IMR-90 (cell line): ENCODE measurements at regions not wholly inside any gene's neighbourhood (a gene's known extent, or its start where the extent isn't known, plus 50 kb on each side); places are given as distances from the start of the nearest gene placed in this dataset.

Experiments
- ATAC-seq: fragments of 200-7000 bp; cut with Tn5 transposase; 2 replicates; pipeline ENCODE4 v1.9.1; 2020; ENCODE audit warnings: low read depth, mild to moderate bottlenecking, moderate library complexity
- BruUV-seq: library from RNA; stranded (reverse); fragments of 400-500 nt; replicated peaks from 2 replicates; lab custom pipeline; 2021; lab: Mats Ljungman, UMichigan
- CTCF ChIA-PET: fragments of 300-600 bp; formaldehyde crosslinking; extraction: SDS; loops from one replicate; lab custom pipeline; 2021; ENCODE audit warnings: antibody characterized with exemption; lab: Yijun Ruan, JAX
- POLR2A ChIA-PET: fragments of 300-600 bp; sonication (Branson Sonifier 250); formaldehyde crosslinking; loops from one replicate; lab custom pipeline; 2022; ENCODE audit warnings: antibody characterized with exemption; ENCODE audit not compliant: unreplicated experiment; lab: Charles Lee
- DNase-seq: peaks from one replicate; pipeline ENCODE4 v3.0.0; 2013
- H2AFZ ChIP-seq: replicated peaks from 2 replicates; pipeline ENCODE3; 2013; ENCODE audit warnings: low read length, mild to moderate bottlenecking; ENCODE audit not compliant: poor library complexity
- H2AK5ac ChIP-seq: 2 replicates; pipeline ENCODE4 v1.6.1; 2013; ENCODE audit warnings: low read depth, low read length, inconsistent platforms
- H2AK9ac ChIP-seq: replicated peaks from 2 replicates; pipeline ENCODE3; 2013; ENCODE audit warnings: mild to moderate bottlenecking, low read depth, low read length, moderate library complexity; ENCODE audit not compliant: poor library complexity
- H2BK120ac ChIP-seq: 2 replicates; pipeline ENCODE4 v1.6.1; 2013; ENCODE audit warnings: low read depth, low read length, inconsistent platforms
- H2BK15ac ChIP-seq: 3 replicates; pipeline ENCODE4 v1.6.1; 2013; ENCODE audit warnings: low read depth, low read length, inconsistent platforms
- H2BK20ac ChIP-seq: 2 replicates; pipeline ENCODE4 v1.6.1; 2013; ENCODE audit warnings: low read depth, mild to moderate bottlenecking, inconsistent platforms, low read length, moderate library complexity
- H2BK5ac ChIP-seq: 2 replicates; pipeline ENCODE4 v1.6.1; 2013; ENCODE audit warnings: mild to moderate bottlenecking, low read depth, low read length, inconsistent platforms; ENCODE audit not compliant: poor library complexity, severe bottlenecking
- H3K14ac ChIP-seq: replicated peaks from 2 replicates; pipeline ENCODE4 v1.6.1; 2013; ENCODE audit warnings: low read depth, low read length, inconsistent platforms
- H3K18ac ChIP-seq: 2 replicates; pipeline ENCODE4 v1.6.1; 2013; ENCODE audit warnings: low read depth, low read length, control low read depth
- H3K23ac ChIP-seq: 2 replicates; pipeline ENCODE4 v1.6.1; 2013; ENCODE audit warnings: low read depth, low read length, inconsistent platforms
- H3K27ac ChIP-seq: 2 replicates; pipeline ENCODE4 v1.5.1; 2013; ENCODE audit warnings: mild to moderate bottlenecking, control low read depth, low read length; ENCODE audit not compliant: insufficient read depth
- H3K27me3 ChIP-seq: 2 replicates; pipeline ENCODE4 v1.6.1; 2013; ENCODE audit warnings: low read length; ENCODE audit not compliant: control insufficient read depth, insufficient read depth
- H3K36me3 ChIP-seq: 2 replicates; pipeline ENCODE4 v1.6.1; 2013; ENCODE audit warnings: low read length, mixed read lengths; ENCODE audit not compliant: control insufficient read depth, insufficient read depth
- H3K4ac ChIP-seq: 2 replicates; pipeline ENCODE4 v1.6.1; 2013; ENCODE audit warnings: low read depth, low read length, inconsistent platforms
- H3K4me1 ChIP-seq: 2 replicates; pipeline ENCODE4 v1.6.1; 2013; ENCODE audit warnings: low read length, mixed read lengths; ENCODE audit not compliant: control insufficient read depth, insufficient read depth
- H3K4me2 ChIP-seq: 2 replicates; pipeline ENCODE4 v1.6.1; 2013; ENCODE audit warnings: low read depth, mild to moderate bottlenecking, control low read depth, low read length, moderate library complexity
- H3K4me3 ChIP-seq: 2 replicates; pipeline ENCODE4 v1.5.1; 2013; ENCODE audit warnings: low read depth, mild to moderate bottlenecking, control low read depth, low read length, moderate library complexity; ENCODE audit not compliant: insufficient read depth
- H3K56ac ChIP-seq: 2 replicates; pipeline ENCODE4 v1.6.1; 2013; ENCODE audit warnings: low read length, inconsistent platforms; ENCODE audit not compliant: insufficient read depth; ENCODE audit errors: extremely low read depth
- H3K79me1 ChIP-seq, 2 experiments: 2 replicates each; pipeline ENCODE4 v1.6.1; 2013; ENCODE audit warnings: low read length in 2 of 2, inconsistent platforms in 1 of 2, low read depth in 1 of 2
- H3K9ac ChIP-seq: 2 replicates; pipeline ENCODE4 v1.6.1; 2013; ENCODE audit warnings: low read depth, low read length, control low read depth
- H3K9me1 ChIP-seq: 2 replicates; pipeline ENCODE4 v1.6.1; 2013; ENCODE audit warnings: low read length, inconsistent platforms; ENCODE audit not compliant: insufficient read depth
- H3K9me3 ChIP-seq: 2 replicates; pipeline ENCODE4 v1.6.1; 2013; ENCODE audit warnings: low read length; ENCODE audit not compliant: control insufficient read depth, insufficient read depth
- H4K20me1 ChIP-seq: 2 replicates; pipeline ENCODE4 v1.6.1; 2013; ENCODE audit warnings: low read length, inconsistent platforms; ENCODE audit not compliant: insufficient read depth
- H4K5ac ChIP-seq: 2 replicates; pipeline ENCODE4 v1.6.1; 2013; ENCODE audit warnings: mild to moderate bottlenecking, low read depth, low read length, control low read depth
- H4K8ac ChIP-seq, 2 experiments: 2 replicates each; pipeline ENCODE4 v1.6.1; 2013; ENCODE audit warnings: low read depth in 2 of 2, low read length in 2 of 2, control low read depth in 1 of 2, inconsistent platforms in 1 of 2
- H4K91ac ChIP-seq: 2 replicates; pipeline ENCODE4 v1.6.1; 2013; ENCODE audit warnings: low read depth, low read length, inconsistent platforms; ENCODE audit not compliant: insufficient read depth
- BHLHE40 ChIP-seq: fragments of 150-350 bp; IDR thresholded peaks from 2 replicates; pipeline ENCODE4 v1.6.1; 2016; ENCODE audit warnings: mild to moderate bottlenecking, low read depth, low read length
- CEBPB ChIP-seq: IDR thresholded peaks from 2 replicates; pipeline ENCODE4 v1.6.1; 2012; ENCODE audit warnings: low read depth, low read length, improper control_type of control experiment
- CHD1 ChIP-seq: IDR thresholded peaks from 2 replicates; pipeline ENCODE4 v1.6.1; 2012; ENCODE audit warnings: low read depth, low read length, improper control_type of control experiment
- FOS ChIP-seq: fragments of 150-350 bp; IDR thresholded peaks from 2 replicates; pipeline ENCODE4 v1.6.1; 2016; ENCODE audit warnings: low read depth, low read length
- MAFK ChIP-seq: IDR thresholded peaks from 2 replicates; pipeline ENCODE4 v1.6.1; 2012; ENCODE audit warnings: low read depth, low read length, improper control_type of control experiment
- MAZ ChIP-seq: IDR thresholded peaks from 2 replicates; pipeline ENCODE4 v1.6.1; 2012; ENCODE audit warnings: low read depth, mild to moderate bottlenecking, low read length, improper control_type of control experiment, moderate library complexity, borderline replicate concordance
- MXI1 ChIP-seq: IDR thresholded peaks from 2 replicates; pipeline ENCODE4 v1.6.1; 2012; ENCODE audit warnings: low read depth, mild to moderate bottlenecking, low read length, moderate library complexity, borderline replicate concordance
- NFE2L2 ChIP-seq: fragments of 150-350 bp; IDR thresholded peaks from 2 replicates; pipeline ENCODE4 v1.6.1; 2016; ENCODE audit warnings: low read depth, mild to moderate bottlenecking, low read length
- POLR2A ChIP-seq: IDR thresholded peaks from 2 replicates; pipeline ENCODE4 v1.6.1; 2012; ENCODE audit warnings: mild to moderate bottlenecking, low read depth, low read length
- RAD21 ChIP-seq: IDR thresholded peaks from 2 replicates; pipeline ENCODE4 v1.6.1; 2012; ENCODE audit warnings: low read length, improper control_type of control experiment
- RCOR1 ChIP-seq: IDR thresholded peaks from 2 replicates; pipeline ENCODE4 v1.6.1; 2012; ENCODE audit warnings: mild to moderate bottlenecking, low read length, improper control_type of control experiment; ENCODE audit not compliant: insufficient replicate concordance
- RFX5 ChIP-seq: IDR thresholded peaks from 2 replicates; pipeline ENCODE4 v1.8.0; 2012; ENCODE audit warnings: low read depth, mild to moderate bottlenecking, low read length, moderate library complexity
- SMC3 ChIP-seq: fragments of 150-350 bp; IDR thresholded peaks from 2 replicates; pipeline ENCODE4 v1.6.1; 2016; ENCODE audit warnings: low read depth, mild to moderate bottlenecking, antibody characterized with exemption, low read length, moderate library complexity
- USF2 ChIP-seq: fragments of 150-350 bp; IDR thresholded peaks from 2 replicates; pipeline ENCODE4 v1.6.1; 2017; ENCODE audit warnings: mild to moderate bottlenecking, antibody characterized with exemption, low read length, low read depth
- dilution Hi-C: fragments of 300-500 bp; cut with HindIII; formaldehyde crosslinking; loops from one replicate; pipeline ENCODE4 v1.14.3; 2018; ENCODE audit warnings: low sequenced_read_pairs; ENCODE audit not compliant: unreplicated experiment
- in situ Hi-C: fragments of 300-500 bp; cut with MboI; formaldehyde crosslinking; loops from 3 replicates; pipeline ENCODE4 v1.14.3; 2019; ENCODE audit warnings: low sequenced_read_pairs, inconsistent platforms, mixed read lengths
- intact Hi-C: fragments of 100-400 bp; cut with micrococcal nuclease; formaldehyde crosslinking; loops from 2 replicates; pipeline ENCODE4 v1.10.0; 2022
- TF ChIP-seq, protein P1 (sequence below): fragments of 150-350 bp; IDR thresholded peaks from 2 replicates; pipeline ENCODE4 v1.6.1; 2016; ENCODE audit warnings: low read depth, mild to moderate bottlenecking, low read length, moderate library complexity, borderline replicate concordance
- TF ChIP-seq, protein P2 (sequence below): conservative IDR thresholded peaks from 2 replicates; pipeline ENCODE4 v1.5.1; 2012; ENCODE audit warnings: mild to moderate bottlenecking, low read depth, low read length, improper control_type of control experiment

- Histone ChIP-seq H3K4me1 (peaks cover 3% of the 10 kb centered on the region; the same call in 1 of the 2 replicates), H3K36me3 (no peaks in the 10 kb centered on the region), H2BK120ac (no peak overlapping the region), H3K4ac (no peak overlapping the region), H3K23ac (no peak overlapping the region), H2BK15ac (no peak overlapping the region), H3K4me3 (no peak overlapping the region), H4K91ac (no peak overlapping the region), H2BK20ac (no peak overlapping the region), H3K79me1 (no peaks in the 10 kb centered on the region), H3K14ac (no peak overlapping the region), H3K9ac (no peak overlapping the region), H4K5ac (no peak overlapping the region), H3K56ac (no peak overlapping the region), H2AK5ac (no peak overlapping the region), H2AK9ac (no peak overlapping the region), H4K8ac (no peak overlapping the region), H4K20me1 (no peaks in the 10 kb centered on the region), H3K27me3 (no peaks in the 10 kb centered on the region), H3K4me2 (no peak overlapping the region), H3K27ac (no peak overlapping the region), H3K18ac (no peak overlapping the region), H2BK5ac (no peak overlapping the region), H3K9me3 (no peaks in the 10 kb centered on the region), H2AFZ (peak overlapping the region; percentile 24), H3K9me1 (no peaks in the 10 kb centered on the region)
- ATAC-seq (no peak), DNase-seq (peak; percentile 4)
- dilution Hi-C loops (no loop called here), intact Hi-C loops (no loop called here), in situ Hi-C loops (no loop called here)
- TF ChIP-seq POLR2A (no peak), RCOR1 (no peak), CEBPB (no peak), MAFK (no peak), BHLHE40 (no peak), USF2 (no peak), RFX5 (no peak), MAZ (no peak), NFE2L2 (no peak), MXI1 (no peak), RAD21 (no peak), CHD1 (no peak), SMC3 (no peak), FOS (no peak)
- TF ChIP-seq, protein P1, sequence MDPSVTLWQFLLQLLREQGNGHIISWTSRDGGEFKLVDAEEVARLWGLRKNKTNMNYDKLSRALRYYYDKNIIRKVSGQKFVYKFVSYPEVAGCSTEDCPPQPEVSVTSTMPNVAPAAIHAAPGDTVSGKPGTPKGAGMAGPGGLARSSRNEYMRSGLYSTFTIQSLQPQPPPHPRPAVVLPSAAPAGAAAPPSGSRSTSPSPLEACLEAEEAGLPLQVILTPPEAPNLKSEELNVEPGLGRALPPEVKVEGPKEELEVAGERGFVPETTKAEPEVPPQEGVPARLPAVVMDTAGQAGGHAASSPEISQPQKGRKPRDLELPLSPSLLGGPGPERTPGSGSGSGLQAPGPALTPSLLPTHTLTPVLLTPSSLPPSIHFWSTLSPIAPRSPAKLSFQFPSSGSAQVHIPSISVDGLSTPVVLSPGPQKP: no peak
- TF ChIP-seq, protein P2, sequence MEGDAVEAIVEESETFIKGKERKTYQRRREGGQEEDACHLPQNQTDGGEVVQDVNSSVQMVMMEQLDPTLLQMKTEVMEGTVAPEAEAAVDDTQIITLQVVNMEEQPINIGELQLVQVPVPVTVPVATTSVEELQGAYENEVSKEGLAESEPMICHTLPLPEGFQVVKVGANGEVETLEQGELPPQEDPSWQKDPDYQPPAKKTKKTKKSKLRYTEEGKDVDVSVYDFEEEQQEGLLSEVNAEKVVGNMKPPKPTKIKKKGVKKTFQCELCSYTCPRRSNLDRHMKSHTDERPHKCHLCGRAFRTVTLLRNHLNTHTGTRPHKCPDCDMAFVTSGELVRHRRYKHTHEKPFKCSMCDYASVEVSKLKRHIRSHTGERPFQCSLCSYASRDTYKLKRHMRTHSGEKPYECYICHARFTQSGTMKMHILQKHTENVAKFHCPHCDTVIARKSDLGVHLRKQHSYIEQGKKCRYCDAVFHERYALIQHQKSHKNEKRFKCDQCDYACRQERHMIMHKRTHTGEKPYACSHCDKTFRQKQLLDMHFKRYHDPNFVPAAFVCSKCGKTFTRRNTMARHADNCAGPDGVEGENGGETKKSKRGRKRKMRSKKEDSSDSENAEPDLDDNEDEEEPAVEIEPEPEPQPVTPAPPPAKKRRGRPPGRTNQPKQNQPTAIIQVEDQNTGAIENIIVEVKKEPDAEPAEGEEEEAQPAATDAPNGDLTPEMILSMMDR: no peak
- ChIA-PET CTCF (no interaction called here), POLR2A (no interaction called here)
- no TSS peak for BruUV-seq
Observed at GRCh38 chr5:125526966-125527365, 780.5 kb upstream of the ZNF608 start.
